ENCODE measurements at regions not wholly inside any gene's neighbourhood (a gene's known extent, or its start where the extent isn't known, plus 50 kb on each side); places are given as distances from the start of the nearest gene placed in this dataset.
A peak's percentile ranks its signal among the peaks of the same experiment; 100 is the strongest.

GRCh38 chr1:76763738-76764137, 103.5 kb upstream of the ST6GALNAC5 start:
- no peak for DNase-seq (ENCODE audit: low read depth, low spot score)

GRCh38 chr1:76764638-76765454, 102.4 kb upstream of the ST6GALNAC5 start:
- DNase-seq (ENCODE audit: low read depth, low spot score) = peak; percentile 45

GRCh38 chr1:76766381-76766780, 100.9 kb upstream of the ST6GALNAC5 start:
- DNase-seq (ENCODE audit: low read depth, low spot score) = no peak

- DNase-seq (ENCODE audit: low read depth, low spot score) = no peak
Observed at GRCh38 chr1:76769911-76770310, 97.4 kb upstream of the ST6GALNAC5 start.

GRCh38 chr1:76770979-76771378, 96.3 kb upstream of the ST6GALNAC5 start:
- DNase-seq (ENCODE audit: low read depth, low spot score) = peak; percentile 7

- DNase-seq (ENCODE audit: low read depth, low spot score) = no peak
Observed at GRCh38 chr1:76781447-76781846, 85.8 kb upstream of the ST6GALNAC5 start.

GRCh38 chr1:76782809-76783208, 84.5 kb upstream of the ST6GALNAC5 start:
- no peak for DNase-seq (ENCODE audit: low read depth, low spot score)

GRCh38 chr1:76784502-76784901, 82.8 kb upstream of the ST6GALNAC5 start:
- DNase-seq (ENCODE audit: low read depth, low spot score) = no peak

- DNase-seq (ENCODE audit: low read depth, low spot score) = no peak
Observed at GRCh38 chr1:76786222-76786621, 81.1 kb upstream of the ST6GALNAC5 start.

GRCh38 chr1:76793594-76793993, 73.7 kb upstream of the ST6GALNAC5 start:
- no peak for DNase-seq (ENCODE audit: low read depth, low spot score)

- peak; percentile 9 for DNase-seq (ENCODE audit: low read depth, low spot score)
Observed at GRCh38 chr1:76799700-76800099, 67.6 kb upstream of the ST6GALNAC5 start.

GRCh38 chr1:76802094-76802493, 65.2 kb upstream of the ST6GALNAC5 start:
- DNase-seq (ENCODE audit: low read depth, low spot score) = no peak

- no peak for DNase-seq (ENCODE audit: low read depth, low spot score)
Observed at GRCh38 chr1:76807543-76808260, 59.6 kb upstream of the ST6GALNAC5 start.
